ENCODE measurements at regions not wholly inside any gene's neighbourhood (a gene's known extent, or its start where the extent isn't known, plus 50 kb on each side); places are given as distances from the start of the nearest gene placed in this dataset.

GRCh38 chr5:97475847-97476246 lies 292.8 kb upstream of the RIOK2 start:
- H3K4me1 ChIP-seq (ENCODE audit: control insufficient read depth, insufficient read depth, low read length) = no peaks in the 10 kb centered on the region
- H3K9ac ChIP-seq (ENCODE audit: low read depth, low read length) = no peak overlapping the region
- H3K36me3 ChIP-seq (ENCODE audit: control insufficient read depth, insufficient read depth, low read length) = no peaks in the 10 kb centered on the region
- H3K27me3 ChIP-seq (ENCODE audit: control insufficient read depth, insufficient read depth, low read length) = no peaks in the 10 kb centered on the region
- H3K9me3 ChIP-seq (ENCODE audit: control insufficient read depth, insufficient read depth, low read length) = no peaks in the 10 kb centered on the region
- no peak overlapping the region for H3K27ac ChIP-seq (ENCODE audit: low read depth, low read length)
- no peak overlapping the region for H3K4me3 ChIP-seq (ENCODE audit: low read depth, low read length)

- no peaks in the 10 kb centered on the region for H3K9me3 ChIP-seq (ENCODE audit: control insufficient read depth, insufficient read depth, low read length)
- H3K36me3 ChIP-seq (ENCODE audit: control insufficient read depth, insufficient read depth, low read length) = no peaks in the 10 kb centered on the region
- H3K4me1 ChIP-seq (ENCODE audit: control insufficient read depth, insufficient read depth, low read length) = no peaks in the 10 kb centered on the region
- no peak overlapping the region for H3K27ac ChIP-seq (ENCODE audit: low read depth, low read length)
- no peak overlapping the region for H3K9ac ChIP-seq (ENCODE audit: low read depth, low read length)
- H3K27me3 ChIP-seq (ENCODE audit: control insufficient read depth, insufficient read depth, low read length) = no peaks in the 10 kb centered on the region
- no peak overlapping the region for H3K4me3 ChIP-seq (ENCODE audit: low read depth, low read length)
Measured at GRCh38 chr5:97476852-97477534, 293.9 kb upstream of the RIOK2 start.

- no peaks in the 10 kb centered on the region for H3K9me3 ChIP-seq (ENCODE audit: control insufficient read depth, insufficient read depth, low read length)
- H3K27ac ChIP-seq (ENCODE audit: low read depth, low read length) = no peak overlapping the region
- no peaks in the 10 kb centered on the region for H3K36me3 ChIP-seq (ENCODE audit: control insufficient read depth, insufficient read depth, low read length)
- H3K27me3 ChIP-seq (ENCODE audit: control insufficient read depth, insufficient read depth, low read length) = no peaks in the 10 kb centered on the region
- no peak overlapping the region for H3K9ac ChIP-seq (ENCODE audit: low read depth, low read length)
- no peaks in the 10 kb centered on the region for H3K4me1 ChIP-seq (ENCODE audit: control insufficient read depth, insufficient read depth, low read length)
- no peak overlapping the region for H3K4me3 ChIP-seq (ENCODE audit: low read depth, low read length)
Measured at GRCh38 chr5:97478483-97478882, 295.4 kb upstream of the RIOK2 start.

- Histone ChIP-seq H3K4me1 (ENCODE audit: control insufficient read depth, insufficient read depth, low read length) (no peaks in the 10 kb centered on the region), H3K36me3 (ENCODE audit: control insufficient read depth, insufficient read depth, low read length) (no peaks in the 10 kb centered on the region), H3K27me3 (ENCODE audit: control insufficient read depth, insufficient read depth, low read length) (no peaks in the 10 kb centered on the region), H3K9ac (ENCODE audit: low read depth, low read length) (no peak overlapping the region), H3K27ac (ENCODE audit: low read depth, low read length) (no peak overlapping the region), H3K4me3 (ENCODE audit: low read depth, low read length) (no peak overlapping the region), H3K9me3 (ENCODE audit: control insufficient read depth, insufficient read depth, low read length) (no peaks in the 10 kb centered on the region)
Measured at GRCh38 chr5:97480313-97480712, 297.3 kb upstream of the RIOK2 start.

GRCh38 chr5:97488126-97488668 lies 305.1 kb upstream of the RIOK2 start:
- Histone ChIP-seq H3K27ac (ENCODE audit: low read depth, low read length) (no peak overlapping the region), H3K9ac (ENCODE audit: low read depth, low read length) (no peak overlapping the region), H3K9me3 (ENCODE audit: control insufficient read depth, insufficient read depth, low read length) (no peaks in the 10 kb centered on the region), H3K36me3 (ENCODE audit: control insufficient read depth, insufficient read depth, low read length) (no peaks in the 10 kb centered on the region), H3K4me1 (ENCODE audit: control insufficient read depth, insufficient read depth, low read length) (no peaks in the 10 kb centered on the region), H3K27me3 (ENCODE audit: control insufficient read depth, insufficient read depth, low read length) (no peaks in the 10 kb centered on the region), H3K4me3 (ENCODE audit: low read depth, low read length) (no peak overlapping the region)

- H3K4me1 ChIP-seq (ENCODE audit: control insufficient read depth, insufficient read depth, low read length) = no peaks in the 10 kb centered on the region
- no peaks in the 10 kb centered on the region for H3K9me3 ChIP-seq (ENCODE audit: control insufficient read depth, insufficient read depth, low read length)
- no peak overlapping the region for H3K4me3 ChIP-seq (ENCODE audit: low read depth, low read length)
- no peak overlapping the region for H3K9ac ChIP-seq (ENCODE audit: low read depth, low read length)
- H3K27ac ChIP-seq (ENCODE audit: low read depth, low read length) = no peak overlapping the region
- H3K27me3 ChIP-seq (ENCODE audit: control insufficient read depth, insufficient read depth, low read length) = no peaks in the 10 kb centered on the region
- no peaks in the 10 kb centered on the region for H3K36me3 ChIP-seq (ENCODE audit: control insufficient read depth, insufficient read depth, low read length)
Measured at GRCh38 chr5:97489010-97489840, 306.2 kb upstream of the RIOK2 start.

- Histone ChIP-seq H3K27me3 (ENCODE audit: control insufficient read depth, insufficient read depth, low read length) (no peaks in the 10 kb centered on the region), H3K4me1 (ENCODE audit: control insufficient read depth, insufficient read depth, low read length) (no peaks in the 10 kb centered on the region), H3K9me3 (ENCODE audit: control insufficient read depth, insufficient read depth, low read length) (no peaks in the 10 kb centered on the region), H3K27ac (ENCODE audit: low read depth, low read length) (no peak overlapping the region), H3K9ac (ENCODE audit: low read depth, low read length) (no peak overlapping the region), H3K4me3 (ENCODE audit: low read depth, low read length) (no peak overlapping the region), H3K36me3 (ENCODE audit: control insufficient read depth, insufficient read depth, low read length) (no peaks in the 10 kb centered on the region)
Measured at GRCh38 chr5:97494465-97494864, 311.4 kb upstream of the RIOK2 start.

- no peaks in the 10 kb centered on the region for H3K9me3 ChIP-seq (ENCODE audit: control insufficient read depth, insufficient read depth, low read length)
- H3K9ac ChIP-seq (ENCODE audit: low read depth, low read length) = no peak overlapping the region
- H3K4me3 ChIP-seq (ENCODE audit: low read depth, low read length) = no peak overlapping the region
- no peaks in the 10 kb centered on the region for H3K4me1 ChIP-seq (ENCODE audit: control insufficient read depth, insufficient read depth, low read length)
- no peaks in the 10 kb centered on the region for H3K27me3 ChIP-seq (ENCODE audit: control insufficient read depth, insufficient read depth, low read length)
- no peaks in the 10 kb centered on the region for H3K36me3 ChIP-seq (ENCODE audit: control insufficient read depth, insufficient read depth, low read length)
- H3K27ac ChIP-seq (ENCODE audit: low read depth, low read length) = no peak overlapping the region
Measured at GRCh38 chr5:97495301-97495700, 312.3 kb upstream of the RIOK2 start.

- H3K4me1 ChIP-seq (ENCODE audit: control insufficient read depth, insufficient read depth, low read length) = no peaks in the 10 kb centered on the region
- no peak overlapping the region for H3K27ac ChIP-seq (ENCODE audit: low read depth, low read length)
- no peaks in the 10 kb centered on the region for H3K27me3 ChIP-seq (ENCODE audit: control insufficient read depth, insufficient read depth, low read length)
- no peak overlapping the region for H3K9ac ChIP-seq (ENCODE audit: low read depth, low read length)
- no peaks in the 10 kb centered on the region for H3K9me3 ChIP-seq (ENCODE audit: control insufficient read depth, insufficient read depth, low read length)
- H3K36me3 ChIP-seq (ENCODE audit: control insufficient read depth, insufficient read depth, low read length) = no peaks in the 10 kb centered on the region
- H3K4me3 ChIP-seq (ENCODE audit: low read depth, low read length) = no peak overlapping the region
Measured at GRCh38 chr5:97496037-97496436, 313.0 kb upstream of the RIOK2 start.

GRCh38 chr5:97498657-97499056 lies 315.6 kb upstream of the RIOK2 start:
- Histone ChIP-seq H3K9ac (ENCODE audit: low read depth, low read length) (no peak overlapping the region), H3K4me3 (ENCODE audit: low read depth, low read length) (no peak overlapping the region), H3K9me3 (ENCODE audit: control insufficient read depth, insufficient read depth, low read length) (no peaks in the 10 kb centered on the region), H3K27me3 (ENCODE audit: control insufficient read depth, insufficient read depth, low read length) (no peaks in the 10 kb centered on the region), H3K4me1 (ENCODE audit: control insufficient read depth, insufficient read depth, low read length) (no peaks in the 10 kb centered on the region), H3K36me3 (ENCODE audit: control insufficient read depth, insufficient read depth, low read length) (no peaks in the 10 kb centered on the region), H3K27ac (ENCODE audit: low read depth, low read length) (no peak overlapping the region)

- H3K27ac ChIP-seq (ENCODE audit: low read depth, low read length) = no peak overlapping the region
- H3K36me3 ChIP-seq (ENCODE audit: control insufficient read depth, insufficient read depth, low read length) = no peaks in the 10 kb centered on the region
- no peaks in the 10 kb centered on the region for H3K9me3 ChIP-seq (ENCODE audit: control insufficient read depth, insufficient read depth, low read length)
- no peak overlapping the region for H3K4me3 ChIP-seq (ENCODE audit: low read depth, low read length)
- no peak overlapping the region for H3K9ac ChIP-seq (ENCODE audit: low read depth, low read length)
- H3K4me1 ChIP-seq (ENCODE audit: control insufficient read depth, insufficient read depth, low read length) = peaks cover 3% of the 10 kb centered on the region; the same call in 1 of the 2 replicates
- H3K27me3 ChIP-seq (ENCODE audit: control insufficient read depth, insufficient read depth, low read length) = no peaks in the 10 kb centered on the region
Measured at GRCh38 chr5:97499605-97500004, 316.6 kb upstream of the RIOK2 start.
